ENCODE measurements at regions not wholly inside any gene's neighbourhood (a gene's known extent, or its start where the extent isn't known, plus 50 kb on each side); places are given as distances from the start of the nearest gene placed in this dataset.
"Not testable (repeated sequence)": the region's sequence is repeated elsewhere in the genome, so short reads cannot be mapped to it uniquely, and the experiment has no call there.

DNA sequence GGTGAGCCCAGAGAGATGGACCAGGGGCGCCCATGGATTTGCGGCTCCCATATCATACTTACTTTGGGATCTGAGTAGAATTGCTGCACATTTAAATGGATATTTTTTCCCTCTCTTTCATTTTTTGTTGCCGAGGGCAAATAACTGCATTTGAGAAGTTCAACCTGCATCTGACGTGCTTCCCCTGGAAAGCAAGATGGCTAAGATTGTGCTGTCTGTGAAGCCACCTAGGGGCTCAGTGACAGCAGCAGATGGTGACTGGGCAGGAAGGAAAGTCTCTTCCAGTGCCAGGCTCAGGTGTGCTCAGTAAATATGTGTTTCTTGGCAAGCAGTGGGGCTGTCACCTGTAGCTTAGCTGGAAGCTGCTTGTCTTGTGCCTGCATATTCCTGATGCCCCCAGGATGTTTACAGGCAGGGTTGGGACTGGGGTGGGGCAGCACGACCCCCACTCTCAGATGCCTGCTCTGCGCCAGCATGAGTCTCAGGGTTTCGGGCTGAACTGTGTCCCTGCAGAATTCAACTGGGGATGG, 59.8 kb upstream of the ETV3 start:
- Histone ChIP-seq H3K9me3 (ENCODE audit: control insufficient read depth, insufficient read depth, low read length) (no peaks in the 10 kb centered on the region), H3K4me3 (ENCODE audit: low read depth, low read length) (no peak overlapping the region), H3K27ac (ENCODE audit: low read depth, low read length) (no peak overlapping the region), H3K27me3 (ENCODE audit: control insufficient read depth, insufficient read depth, low read length) (peaks cover 32% of the 10 kb centered on the region)
- ChIA-PET CTCF (no interaction called here), POLR2A (no interaction called here)
- DNase-seq (ENCODE audit: low read depth, low spot score) = no peak
- TF ChIP-seq, protein P1, sequence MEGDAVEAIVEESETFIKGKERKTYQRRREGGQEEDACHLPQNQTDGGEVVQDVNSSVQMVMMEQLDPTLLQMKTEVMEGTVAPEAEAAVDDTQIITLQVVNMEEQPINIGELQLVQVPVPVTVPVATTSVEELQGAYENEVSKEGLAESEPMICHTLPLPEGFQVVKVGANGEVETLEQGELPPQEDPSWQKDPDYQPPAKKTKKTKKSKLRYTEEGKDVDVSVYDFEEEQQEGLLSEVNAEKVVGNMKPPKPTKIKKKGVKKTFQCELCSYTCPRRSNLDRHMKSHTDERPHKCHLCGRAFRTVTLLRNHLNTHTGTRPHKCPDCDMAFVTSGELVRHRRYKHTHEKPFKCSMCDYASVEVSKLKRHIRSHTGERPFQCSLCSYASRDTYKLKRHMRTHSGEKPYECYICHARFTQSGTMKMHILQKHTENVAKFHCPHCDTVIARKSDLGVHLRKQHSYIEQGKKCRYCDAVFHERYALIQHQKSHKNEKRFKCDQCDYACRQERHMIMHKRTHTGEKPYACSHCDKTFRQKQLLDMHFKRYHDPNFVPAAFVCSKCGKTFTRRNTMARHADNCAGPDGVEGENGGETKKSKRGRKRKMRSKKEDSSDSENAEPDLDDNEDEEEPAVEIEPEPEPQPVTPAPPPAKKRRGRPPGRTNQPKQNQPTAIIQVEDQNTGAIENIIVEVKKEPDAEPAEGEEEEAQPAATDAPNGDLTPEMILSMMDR (IDR thresholded peaks at IDR 0.05; ENCODE audit: low read depth, low read length) = no peak

DNA sequence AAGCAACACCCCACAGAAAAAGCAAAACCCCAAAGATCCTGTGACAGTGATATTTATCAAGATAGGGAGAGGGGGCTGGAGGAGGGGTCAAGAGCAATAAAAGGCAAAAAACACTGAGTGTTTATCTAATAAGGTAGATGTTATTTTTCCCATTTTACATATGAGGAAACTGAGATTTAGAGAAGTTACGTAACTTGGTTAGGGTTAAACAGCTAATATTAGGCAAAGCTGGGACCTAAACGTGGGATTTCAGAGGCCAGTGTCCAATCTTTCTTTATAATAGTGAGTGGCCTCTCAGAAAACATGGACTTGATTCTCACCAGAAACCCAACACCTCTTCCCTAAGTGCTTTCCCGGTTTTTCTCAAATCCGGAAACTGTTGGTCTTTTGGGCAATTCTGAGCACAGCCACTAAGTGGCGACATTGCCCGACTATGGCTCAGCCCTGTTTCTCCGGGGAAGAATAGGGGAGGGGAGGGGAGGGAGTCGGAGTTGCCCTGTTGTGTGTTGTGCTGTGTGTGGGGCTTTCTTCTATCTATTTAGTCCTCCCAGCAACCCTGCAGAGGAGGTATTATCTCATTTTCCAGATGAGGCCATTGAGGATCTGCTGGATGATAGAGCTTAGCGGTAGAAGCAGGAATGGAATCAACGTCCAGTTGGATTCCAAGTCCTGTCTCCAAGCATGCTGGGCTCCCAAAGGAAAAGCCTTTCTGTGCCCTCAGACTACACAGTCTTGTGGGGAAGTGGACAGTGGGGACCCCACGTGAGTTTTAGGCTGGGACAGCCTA, 58.7 kb upstream of the ETV3 start:
- CTCF ChIA-PET = interaction anchor here (1.0 to 1.6 kb wide), 6 partner anchors 10 to 299 kb away, joined by 3 to 7 read pairs (median 4); no protein-coding TSS in a partner anchor
- POLR2A ChIA-PET; H3K9me3 ChIP-seq (ENCODE audit: control insufficient read depth, insufficient read depth, low read length); DNase-seq (ENCODE audit: low read depth, low spot score); H3K4me3 ChIP-seq (ENCODE audit: low read depth, low read length); H3K27ac ChIP-seq (ENCODE audit: low read depth, low read length): not testable (repeated sequence)
- H3K27me3 ChIP-seq (ENCODE audit: control insufficient read depth, insufficient read depth, low read length) = peaks cover 36% of the 10 kb centered on the region
- TF ChIP-seq, protein P1 (IDR thresholded peaks at IDR 0.05; ENCODE audit: low read depth, low read length) = peak; percentile 18

GRCh38 chr1:157196245-157196543, 58.0 kb upstream of the ETV3 start:
- H3K9me3 ChIP-seq (ENCODE audit: control insufficient read depth, insufficient read depth, low read length) = no peaks in the 10 kb centered on the region
- CTCF ChIA-PET = interaction anchor here (0.7 to 1.6 kb wide), 7 partner anchors 9 to 299 kb away, joined by 3 to 7 read pairs (median 3); no protein-coding TSS in a partner anchor
- no peak overlapping the region for H3K4me3 ChIP-seq (ENCODE audit: low read depth, low read length)
- no peak overlapping the region for H3K27ac ChIP-seq (ENCODE audit: low read depth, low read length)
- POLR2A ChIA-PET = no interaction called here
- TF ChIP-seq, protein P1 (IDR thresholded peaks at IDR 0.05; ENCODE audit: low read depth, low read length) = no peak
- H3K27me3 ChIP-seq (ENCODE audit: control insufficient read depth, insufficient read depth, low read length) = peaks cover 33% of the 10 kb centered on the region
- no peak for DNase-seq (ENCODE audit: low read depth, low spot score)

DNA sequence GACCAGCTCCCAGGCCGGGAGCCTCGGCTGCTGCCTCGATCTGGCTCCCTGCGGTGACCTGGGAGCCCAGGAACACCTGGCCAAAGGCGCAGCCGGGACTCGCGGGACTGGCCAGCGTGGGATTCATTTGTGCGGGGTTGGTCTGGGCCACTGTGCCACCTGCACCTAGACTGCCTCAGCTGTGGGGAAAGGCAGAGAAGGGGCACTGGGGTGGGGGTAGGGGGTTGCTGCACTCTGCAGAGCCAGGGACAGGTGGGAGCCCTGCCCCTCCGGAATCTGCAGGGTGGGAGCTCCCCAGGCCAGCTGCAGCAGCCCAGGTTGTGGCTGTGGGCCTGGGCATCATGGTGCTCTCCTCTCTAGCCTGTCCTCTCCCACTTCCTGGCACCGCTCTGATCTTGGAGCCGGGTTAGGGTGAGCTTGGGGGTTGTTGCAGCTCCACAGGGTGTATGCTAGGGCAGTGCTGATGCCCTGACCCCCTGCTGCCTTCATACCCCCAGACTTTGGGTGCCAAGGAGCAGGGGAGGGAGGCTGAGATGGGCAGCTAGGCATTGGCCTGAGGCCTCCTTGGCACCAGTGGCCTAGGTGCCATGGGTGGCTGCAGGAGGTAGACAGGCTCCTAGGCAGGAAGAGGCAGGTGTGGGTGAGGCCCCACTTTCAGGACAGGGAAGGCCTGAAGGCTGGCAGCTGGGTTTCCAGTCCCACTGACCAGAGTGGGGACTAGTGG, 57.5 kb upstream of the ETV3 start:
- TF ChIP-seq, protein P1 (IDR thresholded peaks at IDR 0.05; ENCODE audit: low read depth, low read length) = no peak
- peaks cover 30% of the 10 kb centered on the region for H3K27me3 ChIP-seq (ENCODE audit: control insufficient read depth, insufficient read depth, low read length)
- DNase-seq (ENCODE audit: low read depth, low spot score) = no peak

More for the DNA sequence above, 57.5 kb upstream of the ETV3 start:
- CTCF ChIA-PET = interaction anchor here (0.7 to 1.6 kb wide), 7 partner anchors 8 to 300 kb away, joined by 3 to 7 read pairs (median 3); no protein-coding TSS in a partner anchor
- POLR2A ChIA-PET = no interaction called here
- Histone ChIP-seq H3K9me3 (ENCODE audit: control insufficient read depth, insufficient read depth, low read length) (no peaks in the 10 kb centered on the region), H3K4me3 (ENCODE audit: low read depth, low read length) (no peak overlapping the region), H3K27ac (ENCODE audit: low read depth, low read length) (no peak overlapping the region)
